Stimulated activated CD4-positive, alpha-beta T cell treated with anti-CD3 and anti-CD28 coated beads, Interleukin-2, amount 100 ng/mL, for 24 hours (primary cell): ENCODE measurements at regions not wholly inside any gene's neighbourhood (a gene's known extent, or its start where the extent isn't known, plus 50 kb on each side); places are given as distances from the start of the nearest gene placed in this dataset.

Source experiments
- DNase-seq, 2 donors: peaks; one replicate each; pipeline ENCODE4 v3.0.0-alpha.2; 2020

- no peak for DNase-seq
Observed at GRCh38 chr1:99170516-99170915, 93.8 kb upstream of the PLPPR4 start.

GRCh38 chr1:99171184-99171813, 93.0 kb upstream of the PLPPR4 start:
- DNase-seq: no peak

- no peak for DNase-seq
Observed at GRCh38 chr1:99173282-99173681, 91.0 kb upstream of the PLPPR4 start.

GRCh38 chr1:99173900-99174299, 90.4 kb upstream of the PLPPR4 start:
- DNase-seq: no peak

GRCh38 chr1:99176753-99177152, 87.5 kb upstream of the PLPPR4 start:
- DNase-seq: no peak

GRCh38 chr1:99177465-99177864, 86.8 kb upstream of the PLPPR4 start:
- DNase-seq: no peak

- peak; percentile 67 for DNase-seq
Observed at GRCh38 chr1:99180343-99180808, 83.9 kb upstream of the PLPPR4 start.

- no peak for DNase-seq
Observed at GRCh38 chr1:99180915-99181314, 83.4 kb upstream of the PLPPR4 start.

GRCh38 chr1:99181892-99182291, 82.4 kb upstream of the PLPPR4 start:
- DNase-seq: no peak

- DNase-seq: no peak
Observed at GRCh38 chr1:99185196-99185595, 79.1 kb upstream of the PLPPR4 start.

GRCh38 chr1:99193431-99193830, 70.9 kb upstream of the PLPPR4 start:
- no peak for DNase-seq

GRCh38 chr1:99198393-99198792, 65.9 kb upstream of the PLPPR4 start:
- no peak for DNase-seq

GRCh38 chr1:99207216-99207615, 57.1 kb upstream of the PLPPR4 start:
- no peak for DNase-seq
